ENCODE measurements at regions not wholly inside any gene's neighbourhood (a gene's known extent, or its start where the extent isn't known, plus 50 kb on each side); places are given as distances from the start of the nearest gene placed in this dataset.
"Not testable (repeated sequence)": the region's sequence is repeated elsewhere in the genome, so short reads cannot be mapped to it uniquely, and the experiment has no call there.

DNA sequence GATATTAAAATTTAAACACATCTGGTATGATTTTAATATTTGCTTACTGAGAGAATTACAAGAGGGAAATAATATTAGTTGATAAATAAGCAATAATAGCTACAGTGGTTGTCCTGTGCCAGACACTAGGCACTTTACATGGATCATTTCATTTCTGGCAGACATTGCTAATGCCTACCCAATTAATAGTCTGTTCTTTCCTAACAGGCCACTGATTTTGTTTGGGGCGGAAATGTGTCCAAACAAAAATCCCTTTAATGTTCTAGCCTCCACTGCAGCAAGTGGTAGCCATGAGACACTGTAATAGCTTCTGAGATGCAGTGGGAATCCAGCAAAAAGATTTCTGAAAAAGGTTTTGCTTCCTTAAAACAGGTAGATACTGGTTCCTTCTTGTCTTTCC, 527.4 kb downstream of the CSNK1G3 start:
- H3K36me3 ChIP-seq (ENCODE audit: control insufficient read depth in 1 of 2, insufficient read depth in 2 of 2, low read length in 2 of 2) = no peaks in the 10 kb centered on the region
- no peak overlapping the region for H3K4me3 ChIP-seq (ENCODE audit: low read depth in 1 of 2, low read length in 2 of 2)
- H3K27ac ChIP-seq (ENCODE audit: low read length) = no peak overlapping the region
- H3K4me1 ChIP-seq (ENCODE audit: control insufficient read depth in 1 of 2, insufficient read depth in 2 of 2, low read length in 2 of 2) = peaks cover 0 to 12% of the 10 kb centered on the region in 2 donors
- H3K9me3 ChIP-seq (ENCODE audit: control insufficient read depth in 1 of 2, low read length in 2 of 2) = peaks cover 0 to 4% of the 10 kb centered on the region in 2 donors
- no peaks in the 10 kb centered on the region for H3K27me3 ChIP-seq (ENCODE audit: low read depth, low read length)

- Histone ChIP-seq H3K27ac (ENCODE audit: low read length) (no peak overlapping the region), H3K4me1 (ENCODE audit: control insufficient read depth in 1 of 2, insufficient read depth in 2 of 2, low read length in 2 of 2) (peaks cover 0 to 12% of the 10 kb centered on the region in 2 donors), H3K27me3 (ENCODE audit: low read depth, low read length) (no peaks in the 10 kb centered on the region), H3K9me3 (ENCODE audit: control insufficient read depth in 1 of 2, low read length in 2 of 2) (no peaks in the 10 kb centered on the region), H3K4me3 (ENCODE audit: low read depth in 1 of 2, low read length in 2 of 2) (no peak overlapping the region), H3K36me3 (ENCODE audit: control insufficient read depth in 1 of 2, insufficient read depth in 2 of 2, low read length in 2 of 2) (no peaks in the 10 kb centered on the region)
Observed at GRCh38 chr5:124036786-124037185, 524.8 kb downstream of the CSNK1G3 start.

- H3K9me3 ChIP-seq (ENCODE audit: control insufficient read depth in 1 of 2, low read length in 2 of 2) = no peaks in the 10 kb centered on the region
- H3K4me3 ChIP-seq (ENCODE audit: low read depth in 1 of 2, low read length in 2 of 2) = no peak overlapping the region
- no peak overlapping the region for H3K27ac ChIP-seq (ENCODE audit: low read length)
- H3K36me3 ChIP-seq (ENCODE audit: control insufficient read depth in 1 of 2, insufficient read depth in 2 of 2, low read length in 2 of 2) = no peaks in the 10 kb centered on the region
- no peaks in the 10 kb centered on the region for H3K27me3 ChIP-seq (ENCODE audit: low read depth, low read length)
- H3K4me1 ChIP-seq (ENCODE audit: control insufficient read depth in 1 of 2, insufficient read depth in 2 of 2, low read length in 2 of 2) = peaks cover 0 to 6% of the 10 kb centered on the region in 2 donors
Observed at GRCh38 chr5:124034963-124035362, 523.0 kb downstream of the CSNK1G3 start.

DNA sequence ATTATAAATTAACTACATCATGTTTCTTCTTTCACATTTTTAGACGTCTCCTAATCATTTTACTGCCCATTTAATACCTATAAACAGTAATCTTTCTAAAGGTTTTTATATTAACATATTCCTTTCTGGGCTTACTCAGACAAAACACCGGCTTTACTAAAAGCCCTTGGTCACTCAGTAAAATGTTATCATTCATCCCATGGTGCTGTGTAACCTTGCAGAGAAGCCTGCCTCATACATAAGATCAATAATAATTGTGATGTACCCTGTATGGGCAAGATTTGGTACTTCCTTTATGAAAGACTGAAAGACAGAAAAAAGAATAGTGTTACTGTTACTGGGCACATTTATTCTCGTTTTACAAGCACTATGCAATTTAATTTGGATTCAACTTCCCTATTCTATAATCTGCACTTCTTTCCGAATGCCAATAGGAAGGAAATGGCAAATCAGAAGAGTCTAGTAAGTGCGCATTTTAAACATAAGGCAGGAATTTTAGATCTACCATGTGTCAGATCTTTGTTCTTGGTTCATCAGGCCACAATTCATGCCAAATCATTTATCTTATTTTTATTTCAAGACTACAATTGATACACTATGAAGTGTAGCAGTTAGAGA, 522.2 kb downstream of the CSNK1G3 start:
- no peak overlapping the region for H3K4me3 ChIP-seq (ENCODE audit: low read depth in 1 of 2, low read length in 2 of 2)
- H3K27ac ChIP-seq (ENCODE audit: low read length) = no peak overlapping the region
- no peaks in the 10 kb centered on the region for H3K27me3 ChIP-seq (ENCODE audit: low read depth, low read length)
- no peaks in the 10 kb centered on the region for H3K9me3 ChIP-seq (ENCODE audit: control insufficient read depth in 1 of 2, low read length in 2 of 2)
- no peaks in the 10 kb centered on the region for H3K36me3 ChIP-seq (ENCODE audit: control insufficient read depth in 1 of 2, insufficient read depth in 2 of 2, low read length in 2 of 2)
- H3K4me1 ChIP-seq (ENCODE audit: control insufficient read depth in 1 of 2, insufficient read depth in 2 of 2, low read length in 2 of 2) = peaks cover 0 to 10% of the 10 kb centered on the region in 2 donors

GRCh38 chr5:124030043-124030491, 518.1 kb downstream of the CSNK1G3 start:
- Histone ChIP-seq H3K27me3 (ENCODE audit: low read depth, low read length) (no peaks in the 10 kb centered on the region), H3K4me3 (ENCODE audit: low read depth in 1 of 2, low read length in 2 of 2) (no peak overlapping the region), H3K36me3 (ENCODE audit: control insufficient read depth in 1 of 2, insufficient read depth in 2 of 2, low read length in 2 of 2) (no peaks in the 10 kb centered on the region), H3K27ac (ENCODE audit: low read length) (no peak overlapping the region), H3K9me3 (ENCODE audit: control insufficient read depth in 1 of 2, low read length in 2 of 2) (no peaks in the 10 kb centered on the region), H3K4me1 (ENCODE audit: control insufficient read depth in 1 of 2, insufficient read depth in 2 of 2, low read length in 2 of 2) (peaks cover 0 to 10% of the 10 kb centered on the region in 2 donors)

DNA sequence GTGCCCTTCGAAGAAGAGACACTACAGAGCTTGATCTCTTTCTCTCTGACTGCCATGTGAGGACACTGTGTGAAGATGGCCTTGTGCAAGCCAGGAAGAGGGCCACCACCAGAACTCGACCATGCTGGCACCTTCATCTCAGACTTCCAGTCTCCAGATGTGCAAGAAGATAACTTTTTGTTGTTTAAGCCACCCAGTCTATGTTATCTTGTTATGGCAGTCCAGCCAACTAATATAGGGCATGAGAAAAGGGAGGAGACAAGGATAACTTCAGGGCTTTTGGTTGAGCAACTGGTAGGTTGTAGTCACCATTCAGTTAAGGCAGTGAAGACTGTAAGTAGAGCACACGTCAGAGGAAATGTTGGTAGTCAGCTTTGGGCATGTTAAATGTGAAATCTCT, 515.5 kb downstream of the CSNK1G3 start:
- H3K36me3 ChIP-seq (ENCODE audit: control insufficient read depth in 1 of 2, insufficient read depth in 2 of 2, low read length in 2 of 2) = no peaks in the 10 kb centered on the region
- H3K4me3 ChIP-seq (ENCODE audit: low read depth in 1 of 2, low read length in 2 of 2) = no peak overlapping the region
- no peak overlapping the region for H3K27ac ChIP-seq (ENCODE audit: low read length)
- no peaks in the 10 kb centered on the region for H3K27me3 ChIP-seq (ENCODE audit: low read depth, low read length)
- no peaks in the 10 kb centered on the region for H3K9me3 ChIP-seq (ENCODE audit: control insufficient read depth in 1 of 2, low read length in 2 of 2)
- H3K4me1 ChIP-seq (ENCODE audit: control insufficient read depth in 1 of 2, insufficient read depth in 2 of 2, low read length in 2 of 2) = peaks cover 0 to 10% of the 10 kb centered on the region in 2 donors

DNA sequence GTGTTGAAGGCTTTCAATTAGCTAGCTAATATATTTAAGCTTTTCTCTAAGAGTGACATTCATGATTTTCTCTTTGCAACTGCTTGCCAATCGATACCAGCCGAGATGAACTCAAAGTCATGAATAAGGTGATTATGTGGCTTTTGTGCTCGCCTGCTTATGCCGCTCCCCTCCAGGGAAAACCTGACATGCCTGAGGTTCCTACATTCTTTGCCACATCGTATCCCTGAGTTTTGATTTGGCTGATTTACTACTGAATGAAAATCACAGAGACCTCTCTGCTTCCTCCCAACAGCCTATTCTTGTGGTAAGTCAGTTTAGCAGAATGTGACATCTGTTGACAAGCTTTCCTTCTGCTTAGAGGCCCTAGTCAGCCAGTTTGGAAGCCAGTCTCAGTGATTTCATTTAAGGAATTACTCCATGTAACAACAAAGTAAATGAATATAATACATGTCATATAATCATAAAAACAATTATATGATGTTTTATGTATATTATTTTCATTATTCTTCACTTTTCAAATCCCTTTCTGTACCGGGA, 513.4 kb downstream of the CSNK1G3 start:
- Histone ChIP-seq H3K4me3 (ENCODE audit: low read depth in 1 of 2, low read length in 2 of 2) (no peak overlapping the region), H3K27ac (ENCODE audit: low read length) (no peak overlapping the region), H3K27me3 (ENCODE audit: low read depth, low read length) (no peaks in the 10 kb centered on the region), H3K36me3 (ENCODE audit: control insufficient read depth in 1 of 2, insufficient read depth in 2 of 2, low read length in 2 of 2) (no peaks in the 10 kb centered on the region), H3K4me1 (ENCODE audit: control insufficient read depth in 1 of 2, insufficient read depth in 2 of 2, low read length in 2 of 2) (peaks cover 0 to 8% of the 10 kb centered on the region in 2 donors), H3K9me3 (ENCODE audit: control insufficient read depth in 1 of 2, low read length in 2 of 2) (no peaks in the 10 kb centered on the region)

DNA sequence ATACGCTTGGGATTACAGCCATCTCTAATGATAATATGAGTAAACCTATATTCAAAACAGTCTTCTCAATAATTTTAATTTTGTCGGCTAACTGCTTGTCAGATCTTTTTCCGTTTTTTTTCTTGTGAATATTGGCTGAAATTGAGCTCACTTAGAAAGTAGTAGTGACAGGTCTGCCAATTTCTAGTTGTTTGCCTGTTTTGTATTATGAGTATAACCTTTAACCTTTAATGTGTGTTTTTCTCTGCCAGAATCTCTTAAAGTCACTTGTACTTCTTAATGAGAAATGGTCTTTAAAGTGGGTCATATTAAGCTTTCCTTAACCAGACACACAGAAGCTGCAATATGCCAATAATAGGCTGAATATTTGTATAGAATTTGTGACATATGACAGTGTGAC, 511.0 kb downstream of the CSNK1G3 start:
- H3K4me3 ChIP-seq (ENCODE audit: low read depth in 1 of 2, low read length in 2 of 2) = no peak overlapping the region
- H3K36me3 ChIP-seq (ENCODE audit: control insufficient read depth in 1 of 2, insufficient read depth in 2 of 2, low read length in 2 of 2) = no peaks in the 10 kb centered on the region
- peaks cover 0 to 2% of the 10 kb centered on the region in 2 donors for H3K9me3 ChIP-seq (ENCODE audit: control insufficient read depth in 1 of 2, low read length in 2 of 2)
- no peaks in the 10 kb centered on the region for H3K4me1 ChIP-seq (ENCODE audit: control insufficient read depth in 1 of 2, insufficient read depth in 2 of 2, low read length in 2 of 2)
- no peaks in the 10 kb centered on the region for H3K27me3 ChIP-seq (ENCODE audit: low read depth, low read length)
- no peak overlapping the region for H3K27ac ChIP-seq (ENCODE audit: low read length)

GRCh38 chr5:124021776-124022175, 509.8 kb downstream of the CSNK1G3 start:
- Histone ChIP-seq H3K4me1 (ENCODE audit: control insufficient read depth in 1 of 2, insufficient read depth in 2 of 2, low read length in 2 of 2) (no peaks in the 10 kb centered on the region), H3K27me3 (ENCODE audit: low read depth, low read length) (no peaks in the 10 kb centered on the region), H3K27ac (ENCODE audit: low read length) (no peak overlapping the region), H3K9me3 (ENCODE audit: control insufficient read depth in 1 of 2, low read length in 2 of 2) (peaks cover 0 to 2% of the 10 kb centered on the region in 2 donors), H3K4me3 (ENCODE audit: low read depth in 1 of 2, low read length in 2 of 2) (no peak overlapping the region), H3K36me3 (ENCODE audit: control insufficient read depth in 1 of 2, insufficient read depth in 2 of 2, low read length in 2 of 2) (no peaks in the 10 kb centered on the region)

DNA sequence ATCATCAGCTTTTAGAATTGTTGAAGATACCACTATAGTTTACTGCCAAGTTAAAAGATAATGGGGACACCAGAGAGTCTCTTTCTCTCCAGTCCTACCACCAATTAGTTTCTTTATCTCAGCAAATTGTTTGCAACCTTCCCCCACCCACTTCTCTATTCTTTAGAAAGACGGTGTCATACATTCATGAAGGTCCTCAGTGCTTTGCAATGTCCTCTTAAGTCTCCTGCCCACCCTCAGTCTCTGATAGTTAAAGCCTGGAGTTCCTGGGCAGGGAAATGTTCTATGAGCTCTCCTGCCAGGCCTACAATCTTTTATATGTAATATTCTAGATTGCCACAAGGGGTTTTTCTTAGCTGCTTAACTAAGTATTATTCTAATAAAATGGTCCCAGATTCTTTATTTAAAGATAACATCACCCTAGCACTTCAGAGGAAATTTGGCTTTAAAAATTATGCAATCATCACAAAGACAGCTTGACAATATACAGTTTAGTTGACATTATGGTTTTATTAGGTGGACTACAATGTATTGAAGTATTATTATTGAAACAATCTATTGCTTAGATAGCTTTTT, 509.2 kb downstream of the CSNK1G3 start:
- Histone ChIP-seq H3K36me3 (ENCODE audit: control insufficient read depth in 1 of 2, insufficient read depth in 2 of 2, low read length in 2 of 2) (no peaks in the 10 kb centered on the region), H3K4me1 (ENCODE audit: control insufficient read depth in 1 of 2, insufficient read depth in 2 of 2, low read length in 2 of 2) (no peaks in the 10 kb centered on the region), H3K4me3 (ENCODE audit: low read depth in 1 of 2, low read length in 2 of 2) (no peak overlapping the region), H3K9me3 (ENCODE audit: control insufficient read depth in 1 of 2, low read length in 2 of 2) (peaks cover 0 to 2% of the 10 kb centered on the region in 2 donors), H3K27ac (ENCODE audit: low read length) (no peak overlapping the region), H3K27me3 (ENCODE audit: low read depth, low read length) (no peaks in the 10 kb centered on the region)

DNA sequence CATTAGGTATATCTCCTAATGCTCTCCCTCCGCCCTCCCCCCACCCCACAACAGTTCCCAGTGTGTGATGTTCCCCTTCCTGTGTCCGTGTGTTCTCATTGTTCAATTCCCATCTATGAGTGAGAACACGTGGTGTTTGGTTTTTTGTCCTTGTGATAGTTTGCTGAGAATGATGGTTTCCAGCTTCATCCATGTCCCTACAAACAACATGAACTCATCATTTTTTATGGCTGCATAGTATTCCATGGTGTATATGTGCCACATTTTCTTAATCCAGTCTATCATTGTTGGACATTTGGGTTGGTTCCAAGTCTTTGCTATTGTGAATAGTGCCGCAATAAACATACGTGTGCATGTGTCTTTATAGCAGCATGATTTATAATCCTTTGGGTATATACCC, 505.3 kb downstream of the CSNK1G3 start:
- H3K9me3 ChIP-seq (ENCODE audit: control insufficient read depth in 1 of 2, low read length in 2 of 2); H3K4me3 ChIP-seq (ENCODE audit: low read depth in 1 of 2, low read length in 2 of 2); H3K36me3 ChIP-seq (ENCODE audit: control insufficient read depth in 1 of 2, insufficient read depth in 2 of 2, low read length in 2 of 2); H3K27ac ChIP-seq (ENCODE audit: low read length); H3K27me3 ChIP-seq (ENCODE audit: low read depth, low read length); H3K4me1 ChIP-seq (ENCODE audit: control insufficient read depth in 1 of 2, insufficient read depth in 2 of 2, low read length in 2 of 2): not testable (repeated sequence)
